Astrocyte (in vitro differentiated cells and primary cell): ENCODE measurements at regions not wholly inside any gene's neighbourhood (a gene's known extent, or its start where the extent isn't known, plus 50 kb on each side); places are given as distances from the start of the nearest gene placed in this dataset.

Experiments
- DNase-seq: peaks from one replicate; pipeline ENCODE4 v3.0.0-alpha.2; 2010; ENCODE audit warnings: low read depth
- FAIRE-seq: peaks from 2 replicates; lab custom pipeline; 2011; peaks lifted over from hg19 to GRCh38; lab: Jason Lieb, UNC
- H2AFZ ChIP-seq: 2 replicates; pipeline ENCODE4 v1.6.0; 2012; ENCODE audit warnings: low read depth, low read length, inconsistent platforms
- H3K27ac ChIP-seq: 2 replicates; pipeline ENCODE4 v1.5.1; 2011; ENCODE audit warnings: low read depth, low read length, inconsistent platforms
- H3K27me3 ChIP-seq: 2 replicates; pipeline ENCODE4 v1.6.0; 2011; ENCODE audit warnings: low read length, inconsistent platforms; ENCODE audit not compliant: insufficient read depth
- H3K36me3 ChIP-seq: 2 replicates; pipeline ENCODE4 v1.5.1; 2011; ENCODE audit warnings: low read length, inconsistent platforms; ENCODE audit not compliant: insufficient read depth
- H3K4me1 ChIP-seq: 2 replicates; pipeline ENCODE4 v1.5.1; 2011; ENCODE audit warnings: low read length, inconsistent platforms; ENCODE audit not compliant: insufficient read depth
- H3K4me2 ChIP-seq: 2 replicates; pipeline ENCODE4 v1.6.0; 2012; ENCODE audit warnings: low read length, inconsistent platforms
- H3K4me3 ChIP-seq: 2 replicates; pipeline ENCODE4 v1.5.1; 2011; ENCODE audit warnings: low read depth, mild to moderate bottlenecking, low read length, inconsistent platforms; ENCODE audit not compliant: insufficient read depth
- H3K79me2 ChIP-seq: 2 replicates; pipeline ENCODE4 v1.6.0; 2012; ENCODE audit warnings: mild to moderate bottlenecking, low read length, inconsistent platforms; ENCODE audit not compliant: insufficient read depth
- H3K9ac ChIP-seq: 2 replicates; pipeline ENCODE4 v1.6.0; 2012; ENCODE audit warnings: mild to moderate bottlenecking, low read length, inconsistent platforms
- H3K9me3 ChIP-seq: 2 replicates; pipeline ENCODE4 v1.5.1; 2012; ENCODE audit warnings: low read depth, mild to moderate bottlenecking, low read length, inconsistent platforms; ENCODE audit not compliant: insufficient read depth
- H4K20me1 ChIP-seq: 2 replicates; pipeline ENCODE4 v1.6.0; 2012; ENCODE audit warnings: low read length, inconsistent platforms; ENCODE audit not compliant: insufficient read depth
- H3K27ac Mint-ChIP-seq: one replicate; pipeline ENCODE4 v1.8.0; 2021; ENCODE audit warnings: mild to moderate bottlenecking, mixed read lengths; ENCODE audit not compliant: unreplicated experiment
- H3K27me3 Mint-ChIP-seq: one replicate; pipeline ENCODE4 v1.8.0; 2021; ENCODE audit warnings: low read depth, mixed read lengths; ENCODE audit not compliant: unreplicated experiment
- H3K36me3 Mint-ChIP-seq: one replicate; pipeline ENCODE4 v1.8.0; 2021; ENCODE audit warnings: low read depth, mixed read lengths; ENCODE audit not compliant: unreplicated experiment
- H3K4me1 Mint-ChIP-seq: one replicate; pipeline ENCODE4 v1.8.0; 2021; ENCODE audit warnings: low read depth, mixed read lengths; ENCODE audit not compliant: unreplicated experiment
- H3K4me3 Mint-ChIP-seq: one replicate; pipeline ENCODE4 v1.8.0; 2021; ENCODE audit warnings: mild to moderate bottlenecking, moderate library complexity, mixed read lengths; ENCODE audit not compliant: unreplicated experiment
- H3K9me3 Mint-ChIP-seq: one replicate; pipeline ENCODE4 v1.8.0; 2021; ENCODE audit warnings: mild to moderate bottlenecking, mixed read lengths; ENCODE audit not compliant: unreplicated experiment
- EZH2 ChIP-seq: IDR thresholded peaks from 2 replicates; pipeline ENCODE4 v1.6.1; 2012; ENCODE audit warnings: mild to moderate bottlenecking, low read length, inconsistent platforms; ENCODE audit not compliant: insufficient read depth
- TF ChIP-seq, protein P1 (sequence below): IDR thresholded peaks from 2 replicates; pipeline ENCODE4 v1.5.1; 2011; ENCODE audit warnings: low read depth, mild to moderate bottlenecking, inconsistent platforms, low read length, moderate library complexity; ENCODE audit not compliant: insufficient read depth

DNA sequence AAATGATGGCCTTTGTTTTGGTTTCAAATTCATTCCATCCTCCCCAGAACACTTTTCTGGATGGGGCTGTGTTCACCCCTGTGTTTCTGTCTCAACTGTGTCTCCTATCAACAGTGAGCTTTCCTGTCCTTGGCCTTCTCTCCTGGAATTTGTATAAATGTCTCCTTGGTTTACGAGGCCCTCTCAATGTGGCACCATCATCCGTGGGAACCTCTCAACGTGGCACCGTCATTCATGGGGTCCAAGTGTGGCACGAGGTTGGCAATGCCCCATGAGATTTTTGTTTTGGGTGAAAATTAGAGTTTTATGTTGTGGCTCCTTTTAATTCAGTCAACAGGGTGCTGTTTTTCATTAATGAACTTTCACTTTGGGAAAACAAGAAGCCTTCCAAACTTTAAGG, 280.7 kb upstream of the SALL3 start:
- Mint-ChIP-seq H3K9me3 (peaks cover 3% of the 10 kb centered on the region), H3K4me1 (no peaks in the 10 kb centered on the region)

DNA sequence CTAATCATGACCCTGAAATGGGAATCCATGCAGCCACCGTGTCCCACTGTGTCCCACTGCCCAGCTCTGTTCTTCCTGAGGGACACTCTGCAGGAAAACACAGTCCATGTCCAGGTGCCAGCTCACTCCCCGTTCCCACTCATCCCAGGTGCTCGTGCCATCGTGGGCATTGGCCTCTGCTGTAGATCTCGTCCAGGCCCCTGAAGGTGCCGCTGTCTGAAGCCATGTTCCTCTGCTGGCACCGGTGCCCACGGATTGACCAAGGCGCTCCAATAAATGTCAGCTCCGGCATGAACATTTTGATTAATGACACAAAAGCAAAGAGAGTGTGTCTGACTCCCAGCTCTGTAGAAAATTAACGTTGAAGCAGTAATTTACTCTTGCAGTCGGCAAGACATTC, 280.1 kb upstream of the SALL3 start:
- H3K9me3 ChIP-seq, result no peaks in the 10 kb centered on the region
- FAIRE-seq (no peak), DNase-seq (no peak)
- no peaks in the 10 kb centered on the region for H3K36me3 ChIP-seq
- H3K4me3 ChIP-seq, result no peak overlapping the region
- H3K27ac ChIP-seq, result no peak overlapping the region
- H3K27ac Mint-ChIP-seq, result no peak overlapping the region
- no peaks in the 10 kb centered on the region for H3K4me1 ChIP-seq
- no peak overlapping the region for H3K4me3 Mint-ChIP-seq
- no peaks in the 10 kb centered on the region for H4K20me1 ChIP-seq
- no peaks in the 10 kb centered on the region for H3K27me3 ChIP-seq
- no peaks in the 10 kb centered on the region for H3K4me1 Mint-ChIP-seq
- peaks cover 4% of the 10 kb centered on the region for H3K9me3 Mint-ChIP-seq
- TF ChIP-seq, protein P1, sequence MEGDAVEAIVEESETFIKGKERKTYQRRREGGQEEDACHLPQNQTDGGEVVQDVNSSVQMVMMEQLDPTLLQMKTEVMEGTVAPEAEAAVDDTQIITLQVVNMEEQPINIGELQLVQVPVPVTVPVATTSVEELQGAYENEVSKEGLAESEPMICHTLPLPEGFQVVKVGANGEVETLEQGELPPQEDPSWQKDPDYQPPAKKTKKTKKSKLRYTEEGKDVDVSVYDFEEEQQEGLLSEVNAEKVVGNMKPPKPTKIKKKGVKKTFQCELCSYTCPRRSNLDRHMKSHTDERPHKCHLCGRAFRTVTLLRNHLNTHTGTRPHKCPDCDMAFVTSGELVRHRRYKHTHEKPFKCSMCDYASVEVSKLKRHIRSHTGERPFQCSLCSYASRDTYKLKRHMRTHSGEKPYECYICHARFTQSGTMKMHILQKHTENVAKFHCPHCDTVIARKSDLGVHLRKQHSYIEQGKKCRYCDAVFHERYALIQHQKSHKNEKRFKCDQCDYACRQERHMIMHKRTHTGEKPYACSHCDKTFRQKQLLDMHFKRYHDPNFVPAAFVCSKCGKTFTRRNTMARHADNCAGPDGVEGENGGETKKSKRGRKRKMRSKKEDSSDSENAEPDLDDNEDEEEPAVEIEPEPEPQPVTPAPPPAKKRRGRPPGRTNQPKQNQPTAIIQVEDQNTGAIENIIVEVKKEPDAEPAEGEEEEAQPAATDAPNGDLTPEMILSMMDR, result no peak
- TF ChIP-seq EZH2, result no peak
- no peaks in the 10 kb centered on the region for H3K27me3 Mint-ChIP-seq
- peaks cover 1% of the 10 kb centered on the region for H3K36me3 Mint-ChIP-seq
- H3K79me2 ChIP-seq, result no peaks in the 10 kb centered on the region
- H3K9ac ChIP-seq, result no peak overlapping the region
- no peak overlapping the region for H3K4me2 ChIP-seq
- no peak overlapping the region for H2AFZ ChIP-seq

More for the DNA sequence above, 280.7 kb upstream of the SALL3 start:
- no peak overlapping the region for H2AFZ ChIP-seq
- no peak for FAIRE-seq
- no peak overlapping the region for H3K4me2 ChIP-seq
- no peak for DNase-seq
- no peak overlapping the region for H3K4me3 ChIP-seq
- Mint-ChIP-seq H3K27ac (no peak overlapping the region), H3K4me3 (no peak overlapping the region), H3K36me3 (peaks cover 1% of the 10 kb centered on the region), H3K27me3 (no peaks in the 10 kb centered on the region)
- no peak for TF ChIP-seq EZH2
- H3K27ac ChIP-seq, result no peak overlapping the region
- H3K4me1 ChIP-seq, result no peaks in the 10 kb centered on the region
- no peaks in the 10 kb centered on the region for H3K36me3 ChIP-seq
- no peaks in the 10 kb centered on the region for H3K9me3 ChIP-seq
- H3K9ac ChIP-seq, result no peak overlapping the region
- H4K20me1 ChIP-seq, result no peaks in the 10 kb centered on the region
- no peaks in the 10 kb centered on the region for H3K27me3 ChIP-seq
- H3K79me2 ChIP-seq, result no peaks in the 10 kb centered on the region

DNA sequence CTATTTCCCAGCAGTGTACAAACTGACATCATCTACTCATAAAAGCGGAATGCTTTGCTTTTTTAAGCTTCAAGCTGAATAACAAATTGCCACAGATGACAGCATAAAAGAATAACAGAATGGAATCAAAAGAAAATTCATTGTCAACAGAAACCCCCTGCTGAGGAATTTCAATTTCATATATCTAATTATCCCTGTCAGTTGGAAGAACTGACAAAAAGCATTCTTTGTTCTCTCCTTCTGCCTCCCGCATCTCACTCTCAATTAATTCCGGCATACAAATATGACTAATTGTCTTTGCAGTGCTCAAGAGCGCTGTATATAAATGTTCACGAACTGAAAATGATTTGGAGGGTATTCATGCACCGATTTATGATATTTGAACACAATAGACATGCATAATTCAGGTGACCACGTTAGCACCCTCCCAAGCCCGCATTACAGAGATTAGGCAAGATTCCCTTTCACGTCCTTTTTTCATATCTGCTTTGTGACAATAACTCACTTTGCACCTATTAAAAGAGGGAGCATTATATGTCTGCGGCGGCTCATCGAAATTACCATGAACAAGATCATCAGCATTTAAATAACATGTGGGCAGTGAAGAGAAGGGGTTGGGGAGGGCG, 277.7 kb upstream of the SALL3 start:
- Mint-ChIP-seq H3K4me1 (no peaks in the 10 kb centered on the region), H3K9me3 (peaks cover 10% of the 10 kb centered on the region), H3K4me3 (no peak overlapping the region), H3K27me3 (no peaks in the 10 kb centered on the region), H3K36me3 (peaks cover 1% of the 10 kb centered on the region), H3K27ac (no peak overlapping the region)
- peak overlapping the region; percentile 42 for H3K4me2 ChIP-seq
- no peaks in the 10 kb centered on the region for H3K27me3 ChIP-seq
- no peaks in the 10 kb centered on the region for H3K4me1 ChIP-seq
- no peak overlapping the region for H3K9ac ChIP-seq
- peaks cover 7% of the 10 kb centered on the region for H3K9me3 ChIP-seq
- H3K36me3 ChIP-seq, result no peaks in the 10 kb centered on the region
- H3K79me2 ChIP-seq, result no peaks in the 10 kb centered on the region
- no peaks in the 10 kb centered on the region for H4K20me1 ChIP-seq
- TF ChIP-seq, protein P1, result no peak
- DNase-seq, result no peak
- no peak overlapping the region for H3K4me3 ChIP-seq
- no peak for FAIRE-seq
- no peak overlapping the region for H2AFZ ChIP-seq
- no peak overlapping the region for H3K27ac ChIP-seq
